ENCODE measurements at regions not wholly inside any gene's neighbourhood (a gene's known extent, or its start where the extent isn't known, plus 50 kb on each side); places are given as distances from the start of the nearest gene placed in this dataset.

DNA sequence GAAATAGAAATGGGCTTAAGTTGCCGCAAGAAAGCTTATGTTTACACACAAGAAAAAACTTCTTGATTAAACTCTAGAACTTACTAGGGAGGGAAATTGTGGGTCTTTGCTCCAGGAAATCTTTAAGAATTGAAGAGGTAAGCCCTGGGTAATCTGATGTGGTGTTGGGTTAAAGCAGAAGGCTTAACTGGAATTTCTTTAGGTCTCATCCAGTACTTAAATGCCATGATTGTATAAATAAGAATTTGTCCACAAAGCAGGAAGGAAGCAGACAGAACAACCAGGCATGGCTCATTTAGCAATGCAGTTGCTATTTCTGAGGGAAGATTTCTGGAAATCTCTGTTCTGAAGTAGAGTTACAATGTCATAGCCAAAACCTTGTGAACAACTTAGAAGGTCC lies 360.4 kb downstream of the KLF5 start:
- DNase-seq (ENCODE audit: low read depth in 2 of 2, low spot score in 1 of 2) = no peak

- no peak for DNase-seq (ENCODE audit: low read depth in 2 of 2, low spot score in 1 of 2)
These were observed 358.3 kb downstream of the KLF5 start for GRCh38 chr13:73417012-73417615.

- DNase-seq (ENCODE audit: low read depth in 2 of 2, low spot score in 1 of 2) = no peak
These were observed 357.3 kb downstream of the KLF5 start for GRCh38 chr13:73416093-73416492.

DNA sequence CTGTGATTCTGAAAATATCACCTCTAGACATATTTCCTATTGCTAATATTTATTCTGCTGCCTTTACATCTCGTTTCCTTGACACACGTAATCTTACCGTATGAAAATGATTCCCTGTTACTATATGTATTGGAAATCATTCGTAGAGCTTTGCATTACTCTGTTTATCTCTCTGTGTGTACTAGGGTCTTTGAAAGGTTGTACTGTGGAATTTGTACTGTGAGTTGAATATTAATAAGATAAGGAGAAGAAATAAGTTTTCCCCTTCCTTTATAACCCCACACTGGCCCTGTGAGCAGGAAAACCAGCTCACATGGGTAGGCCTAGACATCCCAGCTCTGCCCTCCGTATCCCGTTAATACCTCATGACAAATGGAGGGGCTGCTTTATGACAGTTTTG lies 354.9 kb downstream of the KLF5 start:
- DNase-seq (ENCODE audit: low read depth in 2 of 2, low spot score in 1 of 2) = no peak

DNA sequence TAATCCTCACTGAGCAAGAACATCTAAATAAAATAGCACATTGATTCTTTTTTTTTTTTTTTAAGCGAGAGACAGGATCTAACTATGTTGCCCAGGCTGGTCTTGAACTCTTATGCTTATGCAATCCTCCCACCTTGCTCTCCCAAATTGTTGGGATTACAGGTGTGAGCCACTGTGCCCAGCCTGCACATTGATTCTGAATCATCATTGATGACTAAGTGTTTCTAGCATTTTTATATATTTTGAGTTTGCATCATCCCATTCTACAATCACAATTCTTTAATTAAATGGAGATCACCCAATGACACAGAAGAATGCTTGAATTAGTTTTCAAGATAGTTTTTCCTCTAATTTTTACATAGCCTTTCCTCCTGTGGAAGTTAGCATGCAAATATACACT lies 354.1 kb downstream of the KLF5 start:
- no peak for DNase-seq (ENCODE audit: low read depth in 2 of 2, low spot score in 1 of 2)

DNA sequence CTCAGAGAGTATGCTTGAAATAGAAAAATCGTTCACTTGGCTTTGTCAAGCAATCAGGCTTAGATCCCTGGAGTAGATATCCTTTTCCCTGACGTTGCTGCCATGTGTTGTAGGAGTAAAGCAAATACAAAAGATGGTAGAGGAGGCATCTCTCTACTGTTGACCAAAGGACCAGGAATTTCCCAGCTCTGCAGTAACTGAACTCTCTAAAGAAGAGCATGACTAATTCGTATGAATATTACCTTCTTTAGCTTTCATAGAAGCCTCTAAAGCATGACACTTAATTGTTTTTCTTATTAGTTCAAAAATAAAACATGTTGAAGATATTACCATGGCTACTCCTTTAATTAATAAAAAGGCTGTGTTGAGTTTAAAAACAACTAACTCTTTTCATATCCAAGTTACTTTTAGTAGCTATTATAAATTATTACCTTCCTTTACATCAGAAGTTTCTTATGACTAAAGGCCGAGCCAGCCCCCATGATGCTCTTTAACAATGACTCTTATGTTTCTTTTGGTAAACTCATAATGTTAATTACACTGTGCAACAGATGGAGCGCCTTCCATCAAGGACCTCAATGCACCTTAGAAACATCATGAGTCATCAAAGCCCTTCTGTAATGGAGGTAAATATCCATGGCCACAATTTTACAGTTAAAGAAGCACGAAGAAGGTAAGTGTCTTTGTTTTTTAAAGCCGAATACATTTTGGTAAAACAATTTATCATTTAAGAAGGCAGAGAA lies 352.4 kb downstream of the KLF5 start:
- no peak for DNase-seq (ENCODE audit: low read depth in 2 of 2, low spot score in 1 of 2)

DNA sequence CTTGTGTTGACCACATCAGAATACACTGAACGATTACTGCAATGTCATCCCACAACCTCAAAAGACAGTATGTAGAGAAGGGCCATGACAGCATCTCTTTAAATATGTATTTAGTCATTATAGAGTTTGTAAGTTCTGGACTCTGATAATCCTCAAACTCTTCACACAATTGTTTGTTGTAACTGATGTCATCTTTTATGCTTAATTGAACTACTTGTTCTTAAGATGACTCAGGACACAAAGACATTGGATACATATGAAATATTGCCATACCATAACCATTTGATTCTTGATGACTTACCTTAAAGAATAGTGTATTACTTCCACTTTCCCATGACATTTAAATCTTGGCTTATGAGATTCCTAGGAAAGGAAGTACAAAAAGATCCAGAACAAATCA lies 347.6 kb downstream of the KLF5 start:
- no peak for DNase-seq (ENCODE audit: low read depth in 2 of 2, low spot score in 1 of 2)

GRCh38 chr13:73404581-73404980 lies 345.8 kb downstream of the KLF5 start:
- DNase-seq (ENCODE audit: low read depth in 2 of 2, low spot score in 1 of 2) = no peak

GRCh38 chr13:73403355-73404120 lies 344.7 kb downstream of the KLF5 start:
- DNase-seq (ENCODE audit: low read depth in 2 of 2, low spot score in 1 of 2) = no peak

DNA sequence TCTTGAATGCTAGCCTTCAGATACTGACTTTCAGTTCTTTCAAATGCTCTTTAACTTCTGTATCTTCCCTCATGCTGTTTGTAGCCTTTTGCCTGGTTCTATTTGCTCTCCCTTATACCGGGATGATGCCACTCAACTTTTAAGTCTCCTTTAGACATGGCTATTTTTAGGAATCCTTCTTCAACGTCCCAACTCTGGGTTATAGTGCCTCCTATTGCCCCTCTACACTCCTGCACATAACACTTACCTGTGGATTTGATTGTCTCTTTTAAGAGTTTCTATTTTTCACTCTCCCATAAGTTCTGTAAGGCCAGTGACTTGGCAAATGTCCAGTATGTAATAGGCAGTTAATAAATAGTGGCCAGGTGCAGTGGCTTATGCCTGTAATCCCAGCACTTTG lies 343.0 kb downstream of the KLF5 start:
- no peak for DNase-seq (ENCODE audit: low read depth in 2 of 2, low spot score in 1 of 2)

GRCh38 chr13:73399347-73400216 lies 340.8 kb downstream of the KLF5 start:
- DNase-seq (ENCODE audit: low read depth in 2 of 2, low spot score in 1 of 2) = no peak

GRCh38 chr13:73397496-73398305 lies 338.9 kb downstream of the KLF5 start:
- DNase-seq (ENCODE audit: low read depth in 2 of 2, low spot score in 1 of 2) = no peak

- no peak for DNase-seq (ENCODE audit: low read depth in 2 of 2, low spot score in 1 of 2)
These were observed 335.3 kb downstream of the KLF5 start for GRCh38 chr13:73394066-73394465.

DNA sequence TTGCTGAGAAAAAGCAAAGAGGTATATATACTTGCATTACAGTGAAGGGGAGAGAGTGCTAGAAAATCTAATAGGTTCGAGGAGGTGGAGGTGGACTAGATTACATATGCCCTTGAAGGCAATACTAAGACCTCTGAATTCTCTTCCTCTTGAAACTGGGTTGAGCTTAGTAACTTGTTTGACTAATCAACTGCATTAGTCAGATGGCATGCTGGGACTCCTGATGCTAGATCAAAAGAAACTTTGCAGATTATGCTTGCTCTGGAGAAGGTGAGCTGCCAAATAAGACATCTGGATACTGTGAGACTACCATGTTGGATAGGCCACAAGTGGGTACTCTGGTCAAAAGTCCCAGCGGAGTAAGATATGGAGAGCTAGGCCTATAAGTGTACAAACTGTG lies 331.3 kb downstream of the KLF5 start:
- DNase-seq (ENCODE audit: low read depth in 2 of 2, low spot score in 1 of 2) = no peak

DNA sequence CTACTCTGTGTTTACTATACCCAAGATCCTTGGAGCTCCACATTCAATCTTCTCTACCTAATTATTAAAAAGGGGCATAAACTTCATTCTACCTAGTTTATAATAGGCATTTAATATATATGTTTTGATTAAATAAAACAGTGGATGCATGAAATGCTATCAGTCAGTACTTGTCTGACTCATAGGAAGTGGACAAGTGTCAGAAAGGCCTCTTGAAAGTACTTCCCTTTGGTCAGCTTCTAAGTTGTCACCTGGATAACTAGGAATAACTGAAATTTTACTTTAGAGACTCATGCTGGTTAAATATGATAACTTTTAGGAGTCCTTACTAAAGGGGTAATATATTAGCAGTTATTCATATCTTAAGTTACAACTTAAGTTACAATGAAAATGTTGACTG lies 329.8 kb downstream of the KLF5 start:
- DNase-seq (ENCODE audit: low read depth in 2 of 2, low spot score in 1 of 2) = no peak

DNA sequence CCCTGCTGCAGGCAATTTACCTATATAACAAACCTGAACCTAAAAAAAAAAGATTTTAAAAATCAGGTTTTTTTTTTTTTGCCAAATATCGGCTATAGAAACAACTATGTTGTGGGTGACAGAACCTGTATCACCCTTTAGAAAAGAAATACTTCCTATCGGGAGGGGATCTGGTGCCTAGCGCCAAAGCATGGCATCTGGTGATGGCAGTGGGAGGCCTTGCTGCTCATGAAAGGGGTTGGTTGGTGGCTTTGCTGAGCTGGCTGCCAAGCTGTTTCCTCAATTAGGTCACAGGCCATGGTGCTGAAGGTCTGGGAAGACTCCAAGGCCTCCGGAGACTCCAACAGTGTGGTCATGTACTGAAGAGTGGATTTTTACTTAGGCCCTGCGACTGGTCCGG lies 328.5 kb downstream of the KLF5 start:
- no peak for DNase-seq (ENCODE audit: low read depth in 2 of 2, low spot score in 1 of 2)

DNA sequence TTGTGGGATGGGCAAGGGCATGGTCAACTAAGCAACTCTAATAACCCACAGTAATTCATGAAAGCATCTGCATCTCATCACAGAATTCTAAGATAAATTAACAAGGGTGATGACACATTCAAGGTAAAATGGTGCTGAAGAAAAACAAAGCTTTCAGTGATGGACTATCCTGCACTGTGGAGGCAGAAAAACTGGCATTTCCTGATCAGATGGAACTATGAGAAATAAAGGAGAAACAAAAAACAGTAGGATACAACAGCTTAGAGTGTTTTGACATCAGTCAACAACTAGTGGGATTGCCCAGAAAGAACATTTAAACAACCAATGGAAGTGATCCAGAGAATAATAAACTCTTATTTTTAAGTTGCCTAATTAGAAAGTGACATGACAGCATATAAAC lies 327.0 kb downstream of the KLF5 start:
- DNase-seq (ENCODE audit: low read depth in 2 of 2, low spot score in 1 of 2) = no peak

- DNase-seq (ENCODE audit: low read depth in 2 of 2, low spot score in 1 of 2) = no peak
These were observed 314.1 kb downstream of the KLF5 start for GRCh38 chr13:73372666-73373627.

DNA sequence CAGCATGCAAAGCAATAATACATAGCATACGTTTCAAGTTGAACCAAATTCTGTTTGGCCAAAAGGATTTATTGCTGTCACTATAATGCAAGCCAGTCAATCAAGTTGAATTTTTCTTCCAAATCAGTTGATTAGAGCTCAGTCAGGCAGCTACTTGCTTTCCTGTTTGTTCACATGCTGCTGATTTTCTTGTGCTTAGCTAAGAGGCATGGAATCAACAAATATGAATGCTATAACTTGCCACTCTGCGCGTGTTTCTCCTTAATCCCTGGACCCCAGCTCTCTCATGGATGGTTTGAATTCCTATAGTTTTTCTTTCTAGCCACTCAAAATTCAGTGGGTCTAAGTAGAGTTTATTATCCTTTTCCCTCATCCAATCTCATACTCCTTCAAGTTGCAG lies 311.3 kb downstream of the KLF5 start:
- no peak for DNase-seq (ENCODE audit: low read depth in 2 of 2, low spot score in 1 of 2)

All from stimulated activated CD8-positive, alpha-beta memory T cell treated with anti-CD3 and anti-CD28 coated beads, Interleukin-4, amount 100 ng/mL, for 4 hours (primary cell).